HUES6 (cell line): ENCODE measurements at regions not wholly inside any gene's neighbourhood (a gene's known extent, or its start where the extent isn't known, plus 50 kb on each side); places are given as distances from the start of the nearest gene placed in this dataset.
"Not testable (repeated sequence)": the region's sequence is repeated elsewhere in the genome, so short reads cannot be mapped to it uniquely, and the experiment has no call there.

Source experiments
- H3K27ac ChIP-seq: 2 replicates; pipeline ENCODE4 v1.7.0; 2013; ENCODE audit warnings: low read depth, mild to moderate bottlenecking, low read length, inconsistent platforms
- H3K27me3 ChIP-seq: 2 replicates; pipeline ENCODE4 v1.6.1; 2013; ENCODE audit warnings: low read length; ENCODE audit not compliant: control insufficient read depth, insufficient read depth
- H3K36me3 ChIP-seq: 2 replicates; pipeline ENCODE4 v1.6.1; 2013; ENCODE audit warnings: low read length; ENCODE audit not compliant: control insufficient read depth, insufficient read depth
- H3K4me1 ChIP-seq: 2 replicates; pipeline ENCODE4 v1.6.1; 2013; ENCODE audit warnings: low read length; ENCODE audit not compliant: control insufficient read depth, insufficient read depth
- H3K4me3 ChIP-seq: 2 replicates; pipeline ENCODE4 v1.5.1; 2013; ENCODE audit warnings: low read depth, low read length
- H3K9ac ChIP-seq: one replicate; pipeline ENCODE4 v1.6.1; 2013; ENCODE audit warnings: mild to moderate bottlenecking, low read length
- H3K9me3 ChIP-seq: 2 replicates; pipeline ENCODE4 v1.6.1; 2013; ENCODE audit warnings: low read depth, low read length; ENCODE audit not compliant: control insufficient read depth, insufficient read depth

DNA sequence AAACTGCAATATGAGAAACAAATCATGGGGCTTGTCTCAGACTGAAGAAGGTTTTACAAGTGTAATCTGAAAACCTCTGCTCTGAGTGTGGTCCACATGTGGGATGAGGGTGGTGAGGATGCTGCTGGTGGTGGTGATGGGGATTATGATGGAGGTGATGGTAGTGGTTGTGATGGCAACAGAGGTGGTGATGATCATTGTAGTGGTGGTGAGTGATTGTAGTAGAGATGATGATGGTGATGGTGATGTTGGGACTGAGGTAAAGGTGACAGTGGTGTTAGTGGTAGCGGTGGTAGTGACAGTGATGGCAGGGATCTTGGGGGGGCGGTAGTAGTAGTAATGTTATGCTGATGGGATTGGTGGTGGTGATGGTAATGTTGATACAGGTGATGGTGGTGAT lies 217.8 kb downstream of the ANAPC1 start:
- H3K9me3 ChIP-seq = peaks cover 14% of the 10 kb centered on the region; the same call in 1 of the 2 replicates
- H3K27ac ChIP-seq = no peak overlapping the region
- H3K36me3 ChIP-seq = no peaks in the 10 kb centered on the region
- no peak overlapping the region for H3K4me3 ChIP-seq
- peaks cover 2% of the 10 kb centered on the region; the same call in 1 of the 2 replicates for H3K4me1 ChIP-seq
- H3K27me3 ChIP-seq = no peaks in the 10 kb centered on the region
- H3K9ac ChIP-seq = no peak overlapping the region

DNA sequence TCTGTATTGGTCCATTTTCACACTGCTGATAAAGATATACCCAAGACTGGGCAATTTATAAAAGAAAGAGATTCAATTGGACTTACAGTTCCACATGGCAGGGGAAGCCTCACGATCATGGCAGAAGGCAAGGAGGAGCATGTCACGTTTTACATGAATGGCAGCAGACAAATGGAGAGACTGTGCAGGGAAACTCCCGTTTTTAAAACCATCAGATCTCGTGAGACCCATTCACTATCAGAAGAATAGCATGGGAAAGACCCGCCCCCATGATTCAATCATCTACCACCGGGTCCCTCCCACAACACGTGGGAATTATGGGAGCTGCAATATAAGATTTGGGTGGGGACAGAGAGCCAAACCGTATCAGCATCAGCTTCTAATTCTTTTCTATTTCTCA lies 217.0 kb downstream of the ANAPC1 start:
- Histone ChIP-seq H3K9ac (no peak overlapping the region), H3K4me3 (no peak overlapping the region), H3K27ac (no peak overlapping the region), H3K36me3 (no peaks in the 10 kb centered on the region; the same call in 1 of the 2 replicates), H3K27me3 (no peaks in the 10 kb centered on the region), H3K9me3 (peaks cover 21% of the 10 kb centered on the region), H3K4me1 (peaks cover 2% of the 10 kb centered on the region; the same call in 1 of the 2 replicates)

DNA sequence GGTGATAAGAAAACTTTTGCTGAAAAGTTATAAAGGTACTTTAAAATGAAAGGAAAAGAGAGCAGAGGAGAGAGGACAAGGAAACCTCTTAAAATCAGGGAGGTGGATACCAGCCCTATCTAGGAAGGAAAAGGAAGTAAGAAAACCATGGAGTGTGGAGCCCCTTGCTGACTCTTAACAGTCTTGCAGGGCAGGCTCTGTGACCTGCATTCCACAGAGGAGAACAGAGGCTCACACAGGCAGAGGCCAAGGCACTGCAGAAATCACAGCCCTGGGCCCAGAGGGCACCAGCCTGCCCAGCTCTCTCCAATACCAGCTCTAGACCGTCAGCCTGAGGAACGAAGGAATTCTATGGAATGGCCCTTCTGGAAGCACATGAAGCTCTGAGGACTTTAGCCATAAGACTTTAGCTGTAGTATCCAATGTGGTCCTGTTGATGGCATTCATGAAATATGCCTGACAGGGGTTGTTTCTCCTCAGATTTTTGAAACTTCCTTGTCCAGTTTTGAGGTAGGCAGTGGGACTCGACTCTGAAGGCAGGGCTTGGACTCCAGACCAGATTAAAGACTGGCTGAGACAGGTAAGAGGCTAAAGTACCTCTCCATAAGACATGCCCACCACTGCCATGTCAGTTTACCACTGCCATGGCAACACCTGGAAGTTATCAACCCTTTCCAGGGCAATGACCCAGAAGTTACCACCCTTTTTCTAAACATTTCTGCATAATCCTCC lies 216.3 kb downstream of the ANAPC1 start:
- Histone ChIP-seq H3K27ac (no peak overlapping the region), H3K36me3 (no peaks in the 10 kb centered on the region; the same call in 1 of the 2 replicates)

DNA sequence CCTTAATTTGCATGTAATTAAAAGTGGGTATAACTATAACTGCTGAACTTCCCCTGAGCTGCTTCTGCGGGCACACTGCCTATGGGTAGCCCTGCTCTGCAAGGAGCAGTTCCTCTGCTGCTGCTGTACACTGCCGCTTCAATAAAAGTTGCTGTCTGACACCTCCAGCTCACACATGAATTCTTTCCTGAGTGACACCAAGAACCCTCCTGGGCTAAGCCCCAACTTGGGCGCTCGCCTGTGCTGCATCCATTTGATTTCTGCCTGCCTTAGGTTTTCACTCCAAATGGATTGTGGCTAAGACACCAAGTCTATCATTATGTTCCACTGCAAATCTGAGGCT lies 215.7 kb downstream of the ANAPC1 start:
- Histone ChIP-seq H3K36me3 (no peaks in the 10 kb centered on the region; the same call in 1 of the 2 replicates), H3K9ac (no peak overlapping the region), H3K9me3 (peaks cover 21% of the 10 kb centered on the region), H3K4me3 (no peak overlapping the region), H3K4me1 (peaks cover 2% of the 10 kb centered on the region; the same call in 1 of the 2 replicates), H3K27ac (no peak overlapping the region), H3K27me3 (no peaks in the 10 kb centered on the region)

More for the DNA sequence above, 216.3 kb downstream of the ANAPC1 start:
- Histone ChIP-seq H3K4me1 (peaks cover 2% of the 10 kb centered on the region; the same call in 1 of the 2 replicates), H3K4me3 (no peak overlapping the region), H3K9ac (no peak overlapping the region), H3K27me3 (no peaks in the 10 kb centered on the region), H3K9me3 (peaks cover 21% of the 10 kb centered on the region)

DNA sequence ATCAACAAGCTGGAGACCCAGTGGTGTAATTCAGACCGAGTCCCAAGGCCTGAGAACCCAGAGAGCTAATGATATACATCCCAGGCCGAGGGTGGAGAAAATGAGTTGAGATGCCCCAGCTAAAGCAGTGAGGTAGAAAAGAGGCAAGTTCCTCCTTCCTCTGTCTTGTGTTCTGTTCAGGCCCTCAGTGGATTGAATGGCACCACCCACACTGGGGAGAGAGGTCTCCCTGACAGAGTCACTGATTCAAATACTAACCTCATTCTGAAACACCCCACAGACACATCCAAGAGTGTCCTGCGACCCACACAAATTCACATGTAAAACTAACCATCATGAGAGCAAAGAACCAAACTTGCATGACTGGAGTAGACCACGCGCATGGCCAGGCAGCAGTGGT lies 215.3 kb downstream of the ANAPC1 start:
- H3K4me1 ChIP-seq = peaks cover 2% of the 10 kb centered on the region; the same call in 1 of the 2 replicates
- no peak overlapping the region for H3K9ac ChIP-seq
- no peak overlapping the region for H3K27ac ChIP-seq
- H3K27me3 ChIP-seq = no peaks in the 10 kb centered on the region
- peaks cover 21% of the 10 kb centered on the region for H3K9me3 ChIP-seq
- no peaks in the 10 kb centered on the region; the same call in 1 of the 2 replicates for H3K36me3 ChIP-seq
- H3K4me3 ChIP-seq = no peak overlapping the region

DNA sequence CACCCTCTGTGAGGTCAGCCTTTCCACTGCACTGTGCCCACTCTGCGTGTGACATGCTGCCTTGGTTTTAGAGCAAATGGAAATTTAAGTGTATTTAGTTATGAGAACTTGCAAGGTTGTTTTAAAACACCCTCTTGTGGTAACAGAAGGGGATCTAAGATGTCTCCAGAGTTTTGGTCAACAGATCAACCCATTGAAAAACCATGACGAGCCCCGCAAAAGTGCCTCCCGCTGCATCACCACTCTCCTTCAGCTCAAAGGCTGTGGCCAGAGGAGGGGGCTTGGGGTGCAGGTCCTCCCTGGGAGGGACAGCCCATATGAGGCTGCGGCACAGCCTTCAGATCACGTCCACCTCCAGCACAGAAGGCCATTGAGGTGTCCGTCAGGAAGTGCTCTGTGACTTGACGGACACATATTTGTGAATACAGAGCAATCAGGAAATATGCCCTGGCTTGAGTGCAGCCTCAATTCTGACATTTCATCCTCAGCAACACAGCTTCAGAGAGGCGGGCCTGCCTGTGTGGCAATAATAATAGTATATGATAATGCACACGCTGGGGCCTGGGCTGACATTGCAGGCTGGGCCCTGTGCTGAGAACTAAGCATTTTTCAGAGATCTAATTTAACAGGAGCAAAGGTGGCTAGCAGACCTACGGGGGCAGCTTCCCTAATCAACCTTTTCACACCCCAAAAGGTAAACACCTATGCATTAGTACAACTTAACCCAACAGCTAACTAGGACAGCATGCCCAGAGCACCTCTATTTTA lies 213.9 kb downstream of the ANAPC1 start:
- H3K27ac ChIP-seq = no peak overlapping the region
- H3K4me3 ChIP-seq = no peak overlapping the region
- no peaks in the 10 kb centered on the region for H3K27me3 ChIP-seq
- H3K9me3 ChIP-seq = peaks cover 21% of the 10 kb centered on the region
- H3K36me3 ChIP-seq = no peaks in the 10 kb centered on the region; the same call in 1 of the 2 replicates
- no peaks in the 10 kb centered on the region for H3K4me1 ChIP-seq
- H3K9ac ChIP-seq = no peak overlapping the region

DNA sequence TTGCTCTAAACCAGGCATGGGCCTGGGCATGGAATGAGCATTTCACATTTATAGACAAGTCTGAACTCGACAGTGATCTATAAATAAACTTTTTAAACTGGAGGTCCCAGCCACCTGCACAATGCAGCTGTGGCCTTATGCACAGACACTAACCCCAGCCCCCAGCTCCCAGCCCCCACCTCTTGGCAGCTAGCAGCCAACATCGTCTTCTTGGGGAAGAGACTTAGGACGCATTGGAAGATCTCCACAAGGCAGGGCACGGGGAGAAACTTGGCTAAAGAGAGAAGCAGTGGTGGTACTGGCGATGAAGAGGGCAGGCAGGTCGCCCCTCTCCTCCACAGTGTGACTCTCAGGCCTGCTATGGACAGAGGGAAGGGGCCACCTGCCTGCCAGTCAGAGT lies 213.2 kb downstream of the ANAPC1 start:
- H3K9me3 ChIP-seq = peaks cover 21% of the 10 kb centered on the region
- H3K9ac ChIP-seq = no peak overlapping the region
- no peaks in the 10 kb centered on the region for H3K4me1 ChIP-seq
- no peak overlapping the region for H3K27ac ChIP-seq
- H3K4me3 ChIP-seq = no peak overlapping the region
- H3K27me3 ChIP-seq = no peaks in the 10 kb centered on the region
- no peaks in the 10 kb centered on the region; the same call in 1 of the 2 replicates for H3K36me3 ChIP-seq

DNA sequence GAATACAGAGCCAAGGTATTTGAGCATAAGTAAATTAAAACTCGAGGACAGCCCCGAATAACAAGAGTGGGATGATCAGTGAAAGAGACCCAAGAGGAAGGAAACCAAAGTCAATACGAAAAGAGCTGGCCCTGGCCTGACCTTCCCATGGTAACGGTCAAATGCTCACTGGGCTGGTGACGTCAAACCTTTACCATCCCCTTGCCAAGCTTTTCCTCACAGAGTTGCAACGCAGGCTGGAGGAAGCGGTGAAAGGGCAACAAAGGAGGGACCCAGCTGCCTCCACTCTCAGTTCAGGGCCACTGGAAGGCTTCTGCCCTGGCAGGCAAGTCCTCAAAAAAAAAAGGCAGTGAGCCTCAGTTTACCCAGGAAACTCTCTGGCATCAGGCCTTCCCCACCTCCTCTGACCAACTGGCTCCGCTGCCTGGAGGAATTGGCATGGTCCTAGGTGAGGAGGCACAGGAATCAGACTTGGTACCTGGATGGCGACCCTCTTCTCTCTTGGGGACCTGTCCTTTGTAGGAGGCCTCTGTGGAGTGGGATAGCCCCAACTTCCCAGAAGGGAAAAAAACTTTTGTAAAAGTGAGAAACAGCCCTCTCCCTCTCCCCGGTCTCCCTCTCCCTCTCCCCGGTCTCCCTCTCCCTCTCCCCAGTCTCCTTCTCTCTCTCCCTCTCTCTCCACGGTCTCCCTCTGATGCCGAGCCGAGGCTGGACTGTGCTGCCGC lies 212.4 kb downstream of the ANAPC1 start:
- H3K9me3 ChIP-seq = peaks cover 21% of the 10 kb centered on the region
- H3K27ac ChIP-seq = no peak overlapping the region
- H3K9ac ChIP-seq = no peak overlapping the region
- H3K27me3 ChIP-seq = no peaks in the 10 kb centered on the region
- no peak overlapping the region for H3K4me3 ChIP-seq
- H3K4me1 ChIP-seq = no peaks in the 10 kb centered on the region
- no peaks in the 10 kb centered on the region; the same call in 1 of the 2 replicates for H3K36me3 ChIP-seq

DNA sequence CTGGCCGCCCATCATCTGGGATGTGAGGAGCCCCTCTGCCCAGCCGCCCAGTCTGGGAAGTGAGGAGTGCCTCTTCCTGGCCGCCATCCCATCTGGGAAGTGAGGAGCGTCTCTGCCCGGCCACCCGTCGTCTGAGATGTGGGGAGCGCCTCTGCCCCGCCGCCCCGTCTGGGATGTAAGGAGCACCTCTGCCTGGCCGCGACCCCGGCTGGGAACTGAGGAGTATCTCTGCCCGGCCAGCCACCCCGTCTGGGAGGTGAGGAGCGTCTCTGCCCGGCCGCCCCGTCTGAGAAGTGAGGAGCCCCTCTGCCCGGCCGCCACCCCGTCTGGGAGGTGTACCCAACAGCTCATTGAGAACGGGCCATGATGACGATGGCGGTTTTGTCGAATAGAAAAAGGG lies 211.4 kb downstream of the ANAPC1 start:
- not testable (repeated sequence) for H3K27me3 ChIP-seq, H3K9ac ChIP-seq, H3K4me1 ChIP-seq, H3K4me3 ChIP-seq, H3K27ac ChIP-seq, H3K36me3 ChIP-seq
- H3K9me3 ChIP-seq = peaks cover 21% of the 10 kb centered on the region

DNA sequence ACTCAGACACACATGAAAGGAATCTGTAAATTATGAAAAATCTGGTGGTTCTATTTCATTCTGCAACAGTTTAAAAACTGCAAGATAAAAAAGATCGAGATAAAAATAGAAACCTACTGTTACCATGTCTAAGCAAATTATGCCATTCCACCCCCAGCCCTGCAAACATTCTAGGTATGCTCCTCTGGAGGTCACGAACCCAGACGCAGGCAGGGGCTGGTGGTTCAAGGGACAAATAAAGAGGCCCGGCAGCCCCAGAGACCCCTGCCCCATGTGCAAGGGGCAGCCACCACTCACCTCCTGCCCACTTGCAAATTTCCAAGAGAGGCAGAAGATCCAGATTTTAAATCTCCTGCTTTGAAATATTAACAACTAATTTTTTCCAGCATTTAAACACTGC lies 210.5 kb downstream of the ANAPC1 start:
- Histone ChIP-seq H3K9ac (no peak overlapping the region), H3K4me3 (no peak overlapping the region), H3K9me3 (peaks cover 16% of the 10 kb centered on the region), H3K27ac (no peak overlapping the region), H3K36me3 (no peaks in the 10 kb centered on the region; the same call in 1 of the 2 replicates), H3K4me1 (peaks cover 12% of the 10 kb centered on the region), H3K27me3 (no peaks in the 10 kb centered on the region)
